Parathyroid adenoma (tissue), 2 donors: ENCODE measurements at regions not wholly inside any gene's neighbourhood (a gene's known extent, or its start where the extent isn't known, plus 50 kb on each side); places are given as distances from the start of the nearest gene placed in this dataset.

ENCODE experiments used
- H2AFZ ChIP-seq: fragments of 300-600 bp; sonication (generic); one replicate; pipeline ENCODE4 v1.7.0; 2017; ENCODE audit warnings: antibody characterized with exemption, mild to moderate bottlenecking
- H3K27ac ChIP-seq: fragments of 300-600 bp; sonication (generic); one replicate; pipeline ENCODE4 v1.7.0; 2017
- H3K27me3 ChIP-seq: fragments of 300-600 bp; sonication (generic); one replicate; pipeline ENCODE4 v1.7.0; 2017; ENCODE audit warnings: low read length; ENCODE audit not compliant: control insufficient read depth, insufficient read depth
- H3K36me3 ChIP-seq: fragments of 300-600 bp; sonication (generic); one replicate; pipeline ENCODE4 v1.7.0; 2017; ENCODE audit warnings: low read length; ENCODE audit not compliant: control insufficient read depth, insufficient read depth
- H3K4me1 ChIP-seq: fragments of 300-600 bp; sonication (generic); one replicate; pipeline ENCODE4 v1.7.0; 2017; ENCODE audit warnings: control low read depth
- H3K4me2 ChIP-seq: fragments of 300-600 bp; sonication (generic); one replicate; pipeline ENCODE4 v1.7.0; 2017; ENCODE audit warnings: low read length
- H3K4me3 ChIP-seq: fragments of 300-600 bp; sonication (generic); one replicate; pipeline ENCODE4 v1.7.0; 2017; ENCODE audit warnings: low read depth, low read length
- H3K79me2 ChIP-seq: fragments of 300-600 bp; sonication (generic); one replicate; pipeline ENCODE4 v1.7.0; 2017; ENCODE audit warnings: control low read depth
- H3K9ac ChIP-seq: fragments of 300-600 bp; sonication (generic); one replicate; pipeline ENCODE4 v1.7.0; 2017; ENCODE audit warnings: mild to moderate bottlenecking
- H3K9me3 ChIP-seq: fragments of 300-600 bp; sonication (generic); one replicate; pipeline ENCODE4 v1.7.0; 2017; ENCODE audit warnings: low read length; ENCODE audit not compliant: control insufficient read depth
- CTCF ChIP-seq: fragments of 300-600 bp; sonication (generic); IDR thresholded peaks from one replicate; pipeline ENCODE4 v1.7.0; 2017; ENCODE audit warnings: antibody characterized with exemption, mild to moderate bottlenecking
- donor health status: primary hyperparathyroidism.

GRCh38 chr18:1252534-1252933 lies 347.9 kb downstream of the ADCYAP1 start:
- no peaks in the 10 kb centered on the region for H3K4me1 ChIP-seq

GRCh38 chr18:1252936-1253335 lies 348.3 kb downstream of the ADCYAP1 start:
- Histone ChIP-seq H2AFZ (no peak overlapping the region), H3K36me3 (no peaks in the 10 kb centered on the region), H3K4me3 (no peak overlapping the region), H3K4me1 (no peaks in the 10 kb centered on the region), H3K9me3 (no peaks in the 10 kb centered on the region), H3K9ac (no peak overlapping the region), H3K27ac (no peak overlapping the region), H3K4me2 (no peak overlapping the region), H3K79me2 (no peaks in the 10 kb centered on the region), H3K27me3 (no peaks in the 10 kb centered on the region)
- TF ChIP-seq CTCF = no peak

More at GRCh38 chr18:1252534-1252933, 347.9 kb downstream of the ADCYAP1 start:
- H3K4me2 ChIP-seq = no peak overlapping the region
- no peak overlapping the region for H3K27ac ChIP-seq
- H3K4me3 ChIP-seq = no peak overlapping the region
- no peak overlapping the region for H3K9ac ChIP-seq
- H3K79me2 ChIP-seq = no peaks in the 10 kb centered on the region
- TF ChIP-seq CTCF = no peak
- no peaks in the 10 kb centered on the region for H3K27me3 ChIP-seq
- H3K9me3 ChIP-seq = no peaks in the 10 kb centered on the region
- no peak overlapping the region for H2AFZ ChIP-seq
- no peaks in the 10 kb centered on the region for H3K36me3 ChIP-seq

GRCh38 chr18:1253827-1254226 lies 349.2 kb downstream of the ADCYAP1 start:
- no peak overlapping the region for H2AFZ ChIP-seq
- H3K27me3 ChIP-seq = no peaks in the 10 kb centered on the region
- TF ChIP-seq CTCF = no peak
- H3K27ac ChIP-seq = no peak overlapping the region
- no peaks in the 10 kb centered on the region for H3K79me2 ChIP-seq
- no peaks in the 10 kb centered on the region for H3K9me3 ChIP-seq
- H3K9ac ChIP-seq = no peak overlapping the region
- H3K4me1 ChIP-seq = no peaks in the 10 kb centered on the region
- H3K36me3 ChIP-seq = no peaks in the 10 kb centered on the region
- H3K4me3 ChIP-seq = no peak overlapping the region
- H3K4me2 ChIP-seq = no peak overlapping the region

GRCh38 chr18:1261054-1261453 lies 356.4 kb downstream of the ADCYAP1 start:
- no peak overlapping the region for H2AFZ ChIP-seq

More at GRCh38 chr18:1261054-1261453, 356.4 kb downstream of the ADCYAP1 start:
- Histone ChIP-seq H3K36me3 (no peaks in the 10 kb centered on the region), H3K79me2 (no peaks in the 10 kb centered on the region), H3K9me3 (no peaks in the 10 kb centered on the region), H3K4me2 (no peak overlapping the region), H3K4me3 (no peak overlapping the region), H3K9ac (no peak overlapping the region), H3K27me3 (no peaks in the 10 kb centered on the region), H3K4me1 (no peaks in the 10 kb centered on the region), H3K27ac (no peak overlapping the region)
- TF ChIP-seq CTCF = no peak
